ENCODE measurements at regions not wholly inside any gene's neighbourhood (a gene's known extent, or its start where the extent isn't known, plus 50 kb on each side); places are given as distances from the start of the nearest gene placed in this dataset.

GRCh38 chr7:70890147-70890969 is 241.6 kb upstream of the GALNT17 start:
- no peaks in the 10 kb centered on the region for H3K27me3 ChIP-seq (ENCODE audit: control insufficient read depth in 2 of 2, insufficient read depth in 2 of 2, low read length in 2 of 2)
- H3K9ac ChIP-seq (ENCODE audit: insufficient read depth, low read length, poor library complexity, severe bottlenecking) = no peak overlapping the region
- H3K27ac Mint-ChIP-seq = no peak overlapping the region
- no peaks in the 10 kb centered on the region for H3K4me1 Mint-ChIP-seq
- no peaks in the 10 kb centered on the region for H3K79me2 ChIP-seq (ENCODE audit: insufficient read depth, low read length)
- no peak for DNase-seq
- no peak for TF ChIP-seq CTCF (IDR thresholded peaks at IDR 0.05)
- H3K36me3 Mint-ChIP-seq = no peaks in the 10 kb centered on the region
- H3K9me3 ChIP-seq (replicated peaks in 1 of 2; ENCODE audit: control insufficient read depth in 1 of 2, insufficient read depth in 1 of 2, low read length in 2 of 2) = peaks cover 16 to 27% of the 10 kb centered on the region in 2 donors
- H3K4me2 ChIP-seq (replicated peaks; ENCODE audit: extremely low read depth, low read length, poor library complexity, severe bottlenecking) = no peak overlapping the region
- 89% methylated on average over 4 of the region's 4 CpGs for WGBS (ENCODE audit: insufficient coverage)
- H3K27ac ChIP-seq (ENCODE audit: low read depth in 1 of 2, low read length in 2 of 2) = no peak overlapping the region
- intact Hi-C loops (cut with micrococcal nuclease) = no loop called here
- no peaks in the 10 kb centered on the region for H3K36me3 ChIP-seq (replicated peaks in 1 of 2; ENCODE audit: control insufficient read depth in 1 of 2, insufficient read depth in 2 of 2, low read length in 2 of 2)
- H3K4me3 Mint-ChIP-seq = no peak overlapping the region
- H3K4me1 ChIP-seq (ENCODE audit: control insufficient read depth in 1 of 2, insufficient read depth in 2 of 2, low read length in 2 of 2) = no peaks in the 10 kb centered on the region
- no peaks in the 10 kb centered on the region for H4K20me1 ChIP-seq (ENCODE audit: insufficient read depth, low read length)
- H3K9me3 Mint-ChIP-seq = peaks cover 7 to 30% (median 22%) of the 10 kb centered on the region in 7 donors
- H3K4me3 ChIP-seq (replicated peaks in 1 of 3; ENCODE audit: low read depth in 2 of 3, low read length in 3 of 3) = no peak overlapping the region
- no peak overlapping the region for H2AFZ ChIP-seq (ENCODE audit: insufficient read depth, low read depth, low read length, poor library complexity, severe bottlenecking)
- H3K27me3 Mint-ChIP-seq (ENCODE audit: low read depth in 3 of 3) = peaks cover 0 to 4% (median 2%) of the 10 kb centered on the region in 3 donors

DNA sequence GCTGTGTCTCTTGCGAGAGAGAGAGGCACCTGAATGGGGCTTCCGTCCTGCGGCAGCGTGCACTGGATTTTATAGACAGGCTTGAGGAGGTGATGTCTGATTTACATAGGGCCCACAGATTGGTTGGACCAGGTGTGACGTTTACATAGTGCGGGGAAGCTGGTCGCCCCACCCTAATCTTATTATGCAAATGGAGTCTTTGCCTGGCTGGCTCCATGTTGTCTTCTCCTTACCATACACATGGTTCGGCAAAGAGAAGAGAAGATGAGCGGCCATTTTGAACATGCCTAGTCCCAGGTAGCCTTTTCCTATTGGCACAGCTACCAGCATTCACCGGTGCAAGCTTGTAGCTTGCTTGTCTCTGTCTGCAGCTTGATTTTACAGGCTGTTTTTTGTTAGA is 238.5 kb upstream of the GALNT17 start:
- Mint-ChIP-seq H3K27ac (no peak overlapping the region), H3K36me3 (no peaks in the 10 kb centered on the region), H3K4me3 (no peak overlapping the region), H3K27me3 (ENCODE audit: low read depth in 3 of 3) (peaks cover 0 to 4% (median 2%) of the 10 kb centered on the region in 3 donors), H3K4me1 (no peaks in the 10 kb centered on the region), H3K9me3 (peaks cover 0 to 38% (median 17%) of the 10 kb centered on the region in 7 donors)
- Histone ChIP-seq H3K9me3 (replicated peaks in 1 of 2; ENCODE audit: control insufficient read depth in 1 of 2, insufficient read depth in 1 of 2, low read length in 2 of 2) (peaks cover 9 to 22% of the 10 kb centered on the region in 2 donors), H3K27me3 (ENCODE audit: control insufficient read depth in 2 of 2, insufficient read depth in 2 of 2, low read length in 2 of 2) (no peaks in the 10 kb centered on the region), H3K27ac (ENCODE audit: low read depth in 1 of 2, low read length in 2 of 2) (no peak overlapping the region), H3K4me3 (replicated peaks in 1 of 3; ENCODE audit: low read depth in 2 of 3, low read length in 3 of 3) (no peak overlapping the region), H3K4me2 (replicated peaks; ENCODE audit: extremely low read depth, low read length, poor library complexity, severe bottlenecking) (no peak overlapping the region), H3K36me3 (replicated peaks in 1 of 2; ENCODE audit: control insufficient read depth in 1 of 2, insufficient read depth in 2 of 2, low read length in 2 of 2) (no peaks in the 10 kb centered on the region), H2AFZ (ENCODE audit: insufficient read depth, low read depth, low read length, poor library complexity, severe bottlenecking) (no peak overlapping the region), H3K9ac (ENCODE audit: insufficient read depth, low read length, poor library complexity, severe bottlenecking) (no peak overlapping the region), H3K79me2 (ENCODE audit: insufficient read depth, low read length) (no peaks in the 10 kb centered on the region), H3K4me1 (ENCODE audit: control insufficient read depth in 1 of 2, insufficient read depth in 2 of 2, low read length in 2 of 2) (no peaks in the 10 kb centered on the region), H4K20me1 (ENCODE audit: insufficient read depth, low read length) (no peaks in the 10 kb centered on the region)
- 94% methylated on average over 6 of the region's 10 CpGs for WGBS (ENCODE audit: insufficient coverage)
- intact Hi-C loops (cut with micrococcal nuclease) = no loop called here
- no peak for TF ChIP-seq CTCF (IDR thresholded peaks at IDR 0.05)
- no peak for DNase-seq

All from CD14-positive monocyte (primary cell).